OCI-LY1 (cell line): ENCODE measurements at regions not wholly inside any gene's neighbourhood (a gene's known extent, or its start where the extent isn't known, plus 50 kb on each side); places are given as distances from the start of the nearest gene placed in this dataset.

ENCODE experiments used
- H2AFZ ChIP-seq: fragments of 200-600 bp; sonication (generic), shearing (Covaris generic); 2 replicates; pipeline ENCODE4 v1.6.0; 2014; ENCODE audit warnings: antibody characterized with exemption, mild to moderate bottlenecking, low read length
- H3F3A ChIP-seq: fragments of 200-600 bp; sonication (generic), shearing (Covaris generic); 2 replicates; pipeline ENCODE4 v1.6.0; 2014; ENCODE audit warnings: mild to moderate bottlenecking, antibody characterized with exemption, low read length, moderate library complexity; ENCODE audit not compliant: insufficient read depth
- H3K27ac ChIP-seq: fragments of 200-600 bp; sonication (generic); 2 replicates; pipeline ENCODE4 v1.5.1; 2014; ENCODE audit warnings: low read length, mixed run types, mild to moderate bottlenecking, low read depth; ENCODE audit not compliant: poor library complexity, severe bottlenecking
- H3K27me3 ChIP-seq: fragments of 200-600 bp; sonication (generic); 2 replicates; pipeline ENCODE4 v1.6.0; 2014; ENCODE audit warnings: antibody characterized with exemption, mild to moderate bottlenecking, low read length, moderate library complexity; ENCODE audit not compliant: insufficient read depth
- H3K36me3 ChIP-seq: fragments of 200-600 bp; sonication (generic); 2 replicates; pipeline ENCODE4 v1.6.1; 2014; ENCODE audit warnings: mild to moderate bottlenecking, antibody characterized with exemption, low read length, moderate library complexity, mixed read lengths; ENCODE audit not compliant: insufficient read depth
- H3K4me1 ChIP-seq: fragments of 200-600 bp; sonication (generic); 2 replicates; pipeline ENCODE4 v1.5.1; 2014; ENCODE audit warnings: mild to moderate bottlenecking, low read length, moderate library complexity; ENCODE audit not compliant: insufficient read depth, severe bottlenecking
- H3K4me2 ChIP-seq: fragments of 200-600 bp; sonication (generic), shearing (Covaris generic); 2 replicates; pipeline ENCODE4 v1.6.1; 2014; ENCODE audit warnings: low read length
- H3K4me3 ChIP-seq: fragments of 200-600 bp; sonication (generic); 2 replicates; pipeline ENCODE4 v1.5.1; 2014; ENCODE audit warnings: low read length, low read depth, mild to moderate bottlenecking, mixed read lengths; ENCODE audit not compliant: poor library complexity, severe bottlenecking
- H3K79me2 ChIP-seq: fragments of 200-600 bp; shearing (Covaris generic); 2 replicates; pipeline ENCODE4 v1.6.1; 2016; ENCODE audit warnings: mixed run types, low read length, mixed read lengths; ENCODE audit not compliant: insufficient read depth
- H3K9ac ChIP-seq: fragments of 200-600 bp; sonication (generic), shearing (Covaris generic); 2 replicates; pipeline ENCODE4 v1.6.1; 2014; ENCODE audit warnings: mild to moderate bottlenecking, low read length, mixed read lengths
- H3K9me2 ChIP-seq: fragments of 200-600 bp; sonication (generic), shearing (Covaris generic); 2 replicates; pipeline ENCODE4 v1.6.1; 2014; ENCODE audit warnings: low read depth, mild to moderate bottlenecking, low read length, mixed read lengths
- H3K9me3 ChIP-seq: fragments of 200-600 bp; shearing (Covaris generic); 2 replicates; pipeline ENCODE4 v1.6.1; 2014; ENCODE audit warnings: low read length, mixed read lengths
- H4K20me1 ChIP-seq: fragments of 200-600 bp; sonication (generic), shearing (Covaris generic); 2 replicates; pipeline ENCODE4 v1.6.0; 2016; ENCODE audit warnings: mild to moderate bottlenecking, low read length; ENCODE audit not compliant: insufficient read depth
- EZH2 ChIP-seq: fragments of 200-600 bp; sonication (generic), shearing (Covaris generic); IDR thresholded peaks from 2 replicates; pipeline ENCODE4 v1.8.0; 2017; ENCODE audit warnings: borderline replicate concordance, mixed run types, mild to moderate bottlenecking, antibody characterized with exemption, low read length, moderate library complexity, mixed read lengths
- TF ChIP-seq, protein P1 (sequence below): fragments of 200-600 bp; sonication (generic), shearing (Covaris generic); IDR thresholded peaks from 2 replicates; pipeline ENCODE4 v1.5.1; 2017; ENCODE audit warnings: mild to moderate bottlenecking, antibody characterized with exemption, low read length, moderate library complexity, mixed read lengths

DNA sequence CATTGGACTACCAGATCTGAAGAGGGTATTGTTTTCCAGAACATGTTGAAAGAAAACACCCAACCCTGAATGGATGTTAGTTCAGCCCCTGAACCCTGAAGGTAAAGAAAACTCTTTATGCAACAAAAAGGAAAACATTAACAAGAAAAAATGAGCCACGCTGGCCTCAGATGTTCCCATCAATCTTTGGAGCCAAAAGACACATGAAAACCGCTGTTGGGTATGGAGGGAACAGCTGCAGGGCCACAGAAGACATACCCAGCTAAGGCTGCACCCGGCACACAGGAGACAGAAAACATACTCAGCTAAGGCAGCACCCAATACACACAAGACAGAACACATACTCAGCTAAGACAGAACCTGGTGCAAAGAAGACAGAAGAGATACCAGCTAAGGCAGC is 51.3 kb upstream of the GALNT9 start:
- Histone ChIP-seq H3F3A (no peaks in the 10 kb centered on the region), H3K27me3 (no peaks in the 10 kb centered on the region), H3K9me2 (no peaks in the 10 kb centered on the region), H4K20me1 (no peaks in the 10 kb centered on the region), H3K27ac (no peak overlapping the region), H3K9ac (no peak overlapping the region), H3K4me1 (no peaks in the 10 kb centered on the region), H3K4me3 (no peak overlapping the region), H3K9me3 (no peaks in the 10 kb centered on the region), H3K4me2 (no peak overlapping the region), H2AFZ (no peak overlapping the region), H3K79me2 (no peaks in the 10 kb centered on the region), H3K36me3 (no peaks in the 10 kb centered on the region)
- TF ChIP-seq EZH2 = no peak
- TF ChIP-seq, protein P1, sequence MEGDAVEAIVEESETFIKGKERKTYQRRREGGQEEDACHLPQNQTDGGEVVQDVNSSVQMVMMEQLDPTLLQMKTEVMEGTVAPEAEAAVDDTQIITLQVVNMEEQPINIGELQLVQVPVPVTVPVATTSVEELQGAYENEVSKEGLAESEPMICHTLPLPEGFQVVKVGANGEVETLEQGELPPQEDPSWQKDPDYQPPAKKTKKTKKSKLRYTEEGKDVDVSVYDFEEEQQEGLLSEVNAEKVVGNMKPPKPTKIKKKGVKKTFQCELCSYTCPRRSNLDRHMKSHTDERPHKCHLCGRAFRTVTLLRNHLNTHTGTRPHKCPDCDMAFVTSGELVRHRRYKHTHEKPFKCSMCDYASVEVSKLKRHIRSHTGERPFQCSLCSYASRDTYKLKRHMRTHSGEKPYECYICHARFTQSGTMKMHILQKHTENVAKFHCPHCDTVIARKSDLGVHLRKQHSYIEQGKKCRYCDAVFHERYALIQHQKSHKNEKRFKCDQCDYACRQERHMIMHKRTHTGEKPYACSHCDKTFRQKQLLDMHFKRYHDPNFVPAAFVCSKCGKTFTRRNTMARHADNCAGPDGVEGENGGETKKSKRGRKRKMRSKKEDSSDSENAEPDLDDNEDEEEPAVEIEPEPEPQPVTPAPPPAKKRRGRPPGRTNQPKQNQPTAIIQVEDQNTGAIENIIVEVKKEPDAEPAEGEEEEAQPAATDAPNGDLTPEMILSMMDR = no peak

- Histone ChIP-seq H3K4me1 (no peaks in the 10 kb centered on the region), H3K27me3 (no peaks in the 10 kb centered on the region; the same call in 1 of the 2 replicates), H3K4me2 (no peak overlapping the region)
These were observed 50.6 kb upstream of the GALNT9 start for GRCh38 chr12:132379996-132380395.

DNA sequence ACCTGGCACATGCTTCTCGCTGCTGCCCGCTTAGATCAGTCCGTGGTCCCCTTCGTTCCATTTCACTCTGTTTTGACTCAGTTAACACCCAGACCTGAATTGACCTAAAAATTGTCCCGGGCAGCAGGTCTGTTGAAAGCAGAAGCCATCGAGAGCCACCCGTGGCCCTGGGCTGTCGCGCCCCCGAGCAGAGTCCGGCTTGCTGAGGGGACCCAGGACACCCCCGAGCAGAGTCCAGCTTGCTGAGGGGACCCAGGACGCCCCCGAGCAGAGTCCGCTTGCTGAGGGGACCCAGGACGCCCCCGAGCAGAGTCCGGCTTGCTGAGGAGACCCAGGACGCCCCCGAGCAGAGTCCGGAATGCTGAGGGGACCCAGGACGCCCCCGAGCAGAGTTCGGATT is 50.2 kb upstream of the GALNT9 start:
- Histone ChIP-seq H3F3A (no peaks in the 10 kb centered on the region), H3K9ac (no peak overlapping the region), H3K27ac (no peak overlapping the region), H3K36me3 (no peaks in the 10 kb centered on the region), H3K4me1 (no peaks in the 10 kb centered on the region), H2AFZ (no peak overlapping the region), H3K9me2 (no peaks in the 10 kb centered on the region), H4K20me1 (no peaks in the 10 kb centered on the region), H3K4me3 (no peak overlapping the region), H3K27me3 (no peaks in the 10 kb centered on the region; the same call in 1 of the 2 replicates), H3K9me3 (no peaks in the 10 kb centered on the region), H3K4me2 (no peak overlapping the region), H3K79me2 (no peaks in the 10 kb centered on the region)
- TF ChIP-seq EZH2 = no peak
- TF ChIP-seq, protein P1 = no peak

More at GRCh38 chr12:132379996-132380395, 50.6 kb upstream of the GALNT9 start:
- Histone ChIP-seq H3K27ac (no peak overlapping the region), H2AFZ (no peak overlapping the region), H4K20me1 (no peaks in the 10 kb centered on the region), H3K4me3 (no peak overlapping the region), H3F3A (no peaks in the 10 kb centered on the region), H3K79me2 (no peaks in the 10 kb centered on the region), H3K9me3 (no peaks in the 10 kb centered on the region), H3K36me3 (no peaks in the 10 kb centered on the region), H3K9ac (no peak overlapping the region), H3K9me2 (no peaks in the 10 kb centered on the region)
- no peak for TF ChIP-seq EZH2
- TF ChIP-seq, protein P1 = no peak
